AG20443 (cell line): ENCODE measurements at regions not wholly inside any gene's neighbourhood (a gene's known extent, or its start where the extent isn't known, plus 50 kb on each side); places are given as distances from the start of the nearest gene placed in this dataset.
"Not testable (repeated sequence)": the region's sequence is repeated elsewhere in the genome, so short reads cannot be mapped to it uniquely, and the experiment has no call there.

Experiments
- DNase-seq: peaks from one replicate; pipeline ENCODE4 v3.0.0; 2012; ENCODE audit warnings: low spot score, mixed read lengths

DNA sequence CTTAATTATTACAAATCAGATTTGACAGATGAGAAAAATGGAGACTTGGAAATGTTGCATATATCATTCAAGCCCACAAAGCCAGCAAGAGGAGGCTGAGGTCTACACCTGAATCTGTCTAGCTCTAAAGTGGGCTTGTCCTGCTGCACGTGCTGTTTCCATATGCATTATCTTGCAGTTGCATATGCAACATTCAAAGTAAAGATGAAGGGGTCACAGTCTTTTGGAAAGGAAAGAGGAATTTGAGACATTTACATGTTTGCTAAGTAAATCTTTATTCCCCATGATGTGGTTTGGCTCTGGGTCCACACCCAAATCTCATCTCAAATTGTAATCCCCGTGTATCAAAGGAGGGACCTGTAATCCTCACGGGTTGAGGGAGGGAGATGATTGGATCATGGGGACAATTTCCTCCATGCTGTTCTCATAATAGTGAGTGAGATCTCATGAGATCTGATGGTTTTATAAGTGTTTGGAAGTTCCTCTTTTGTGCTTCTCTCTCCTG lies 98.3 kb downstream of the BACH1 start:
- no peak for DNase-seq

DNA sequence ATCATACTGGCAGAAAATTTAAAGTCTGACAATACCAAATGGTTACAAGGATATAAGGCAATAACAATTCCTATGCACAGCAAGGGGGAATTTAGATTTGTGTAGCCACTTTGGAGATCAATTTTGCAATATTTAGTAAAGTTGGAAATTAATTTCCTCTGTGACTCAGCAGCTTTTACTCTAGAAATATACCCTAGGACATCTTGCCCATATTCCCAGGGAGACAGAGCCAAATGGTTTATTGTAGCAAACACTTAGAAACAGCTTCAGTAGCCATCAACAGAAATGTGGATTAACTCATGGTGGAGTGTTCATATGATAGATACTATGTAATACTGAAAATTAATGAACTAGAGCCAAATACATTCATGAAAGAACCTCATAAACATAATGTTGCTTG lies 104.6 kb downstream of the BACH1 start:
- no peak for DNase-seq

DNA sequence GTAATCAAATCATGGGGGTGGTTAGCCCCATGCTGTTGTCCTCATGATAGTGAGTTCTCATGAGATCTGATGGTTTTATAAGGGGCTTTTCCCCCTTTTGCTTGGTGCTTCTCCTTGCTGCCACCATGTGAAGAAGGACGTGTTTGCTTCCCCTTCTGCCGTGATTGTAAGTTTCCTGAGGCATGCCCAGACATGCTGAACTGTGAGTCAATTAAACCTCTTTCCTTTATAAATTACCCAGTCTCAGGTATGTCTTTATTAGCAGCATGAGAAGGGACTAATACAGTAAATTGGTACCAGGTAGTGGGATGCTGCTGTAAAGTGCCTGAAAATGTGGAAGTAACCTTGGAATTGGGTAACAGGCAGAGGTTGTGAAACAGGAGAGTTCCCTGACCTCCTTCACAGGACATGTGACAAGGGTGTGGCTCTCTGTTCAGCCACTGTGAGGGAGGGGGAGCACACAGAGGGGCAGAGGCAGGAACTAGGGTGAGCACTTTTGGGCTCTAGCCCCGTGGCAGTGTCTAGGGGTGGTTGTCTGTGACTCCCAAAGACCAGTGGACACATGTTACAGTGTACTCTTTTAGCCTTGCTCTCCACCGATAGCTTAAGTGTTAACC lies 105.3 kb downstream of the BACH1 start:
- DNase-seq: no peak

DNA sequence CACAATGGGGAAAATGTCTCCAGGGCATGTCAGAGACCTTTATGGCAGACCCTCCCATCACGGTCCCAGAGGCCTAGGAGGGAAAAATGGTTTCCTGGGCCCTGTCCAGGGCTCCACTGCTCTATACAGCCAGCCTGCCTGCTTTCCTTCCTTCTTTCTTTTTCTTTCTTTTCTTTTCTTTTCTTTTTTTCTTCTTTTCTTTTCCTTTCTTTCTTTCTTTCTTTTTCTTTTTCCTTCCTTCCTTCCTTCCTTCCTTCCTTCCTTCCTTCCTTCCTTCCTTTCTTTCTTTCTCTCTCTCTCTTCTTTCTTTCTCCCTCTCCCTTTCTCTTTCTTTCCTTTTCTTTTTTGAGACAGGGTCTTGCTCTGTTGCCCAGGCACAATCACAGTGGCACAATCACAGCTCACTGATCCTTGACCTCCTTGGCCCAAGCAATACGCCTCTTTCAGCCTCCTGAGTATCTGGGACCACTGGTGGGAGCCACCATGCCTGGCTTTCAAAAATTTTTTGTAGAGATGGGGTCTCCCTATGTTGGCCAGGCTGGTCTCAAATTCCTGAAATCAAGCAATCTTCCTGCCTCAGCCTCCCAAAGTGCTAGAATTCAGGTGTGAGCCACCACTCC lies 106.9 kb downstream of the BACH1 start:
- DNase-seq: no peak

DNA sequence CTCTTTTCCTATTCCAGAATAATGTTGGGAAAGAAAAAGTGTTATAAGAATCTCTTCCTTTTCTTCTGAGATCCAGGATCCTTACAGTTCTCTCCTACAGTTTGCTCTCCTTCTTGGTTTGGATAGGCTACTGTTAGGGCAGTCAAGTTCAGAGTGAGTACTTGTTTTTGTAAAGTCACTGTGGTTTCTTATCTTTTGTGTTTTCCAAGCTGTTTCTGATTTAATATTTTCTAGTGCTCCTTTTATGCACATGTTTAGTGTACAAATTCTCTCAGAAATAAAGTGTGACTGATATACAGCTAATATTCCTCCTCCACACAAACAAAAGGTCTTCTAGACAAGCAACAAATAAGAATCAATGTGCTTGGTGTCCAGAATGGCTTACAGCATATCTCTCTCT lies 107.7 kb downstream of the BACH1 start:
- no peak for DNase-seq

DNA sequence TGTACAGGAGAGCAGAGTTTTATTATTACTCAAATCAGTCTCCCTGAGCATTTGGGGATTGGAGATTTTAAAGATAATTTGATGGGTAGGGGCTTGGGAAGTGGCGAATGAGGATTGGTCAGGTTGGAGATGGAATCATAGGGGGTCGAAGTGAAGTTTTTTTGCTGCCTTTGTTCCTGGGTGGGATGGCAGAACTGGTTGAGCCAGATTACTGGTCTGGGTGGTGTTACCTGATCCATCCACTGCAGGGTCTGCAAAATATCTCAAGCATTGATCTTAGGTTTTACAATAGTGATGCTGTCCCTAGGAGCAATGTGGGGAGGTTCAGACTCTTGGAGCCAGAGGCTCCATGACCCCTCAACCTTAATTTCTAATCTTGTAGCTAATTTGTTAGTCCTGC lies 108.8 kb downstream of the BACH1 start:
- DNase-seq: no peak

DNA sequence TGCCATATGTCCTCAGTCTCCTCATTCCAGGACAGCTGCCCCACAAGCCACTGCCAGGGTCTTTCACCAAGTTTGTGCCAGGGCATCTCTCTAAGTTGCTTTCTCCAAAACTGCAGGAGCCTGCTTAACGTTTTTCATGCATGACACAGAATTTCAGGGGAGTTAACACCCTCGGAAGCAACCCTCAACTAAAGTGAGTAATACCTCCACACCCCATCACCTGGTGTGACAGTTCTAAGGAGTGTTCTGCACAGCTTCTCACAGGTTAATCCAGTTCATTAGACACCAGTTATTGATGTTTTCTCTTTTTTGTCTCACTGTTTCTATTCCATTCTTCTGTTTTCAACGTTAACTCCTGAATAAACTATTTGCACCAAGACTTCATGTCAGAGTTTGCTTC lies 115.0 kb downstream of the BACH1 start:
- DNase-seq: no peak

DNA sequence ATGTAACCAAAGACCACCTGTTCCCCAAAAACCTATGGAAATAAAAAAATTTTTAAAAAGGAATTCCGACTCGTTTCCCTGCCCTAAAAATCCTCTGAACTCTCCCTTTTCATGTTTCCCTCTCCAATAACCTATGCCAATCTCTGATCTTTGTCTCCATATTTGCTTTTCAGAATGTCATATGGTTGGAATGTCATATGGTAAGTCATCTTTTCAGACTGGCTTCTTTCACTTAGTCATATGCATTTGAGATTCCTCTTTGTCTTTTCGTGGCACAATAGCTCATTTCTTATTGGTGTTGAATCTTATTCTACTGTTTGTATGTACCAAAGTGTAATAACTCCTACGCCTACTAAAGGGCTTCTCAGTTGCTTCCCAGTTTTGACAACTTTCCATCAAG lies 117.5 kb downstream of the BACH1 start:
- no peak for DNase-seq

DNA sequence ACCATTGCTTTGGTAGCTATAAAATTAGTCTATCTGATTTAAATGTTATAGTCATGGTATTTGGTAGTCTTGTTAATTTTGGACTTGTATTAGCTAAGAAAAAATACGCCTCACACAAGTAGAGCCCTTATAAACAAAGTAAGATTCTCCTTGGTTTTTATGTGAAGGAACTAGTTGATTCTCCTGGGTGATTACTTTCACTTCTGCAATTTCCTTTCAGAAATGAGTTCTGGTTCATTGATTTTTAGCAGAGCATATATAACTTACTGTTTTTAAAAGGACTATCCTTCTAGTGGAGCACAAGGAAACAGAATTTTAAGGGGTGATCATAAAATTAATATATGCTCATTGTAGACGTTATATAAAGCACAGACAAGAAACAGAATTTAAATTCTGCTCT lies 120.1 kb downstream of the BACH1 start:
- DNase-seq: no peak

DNA sequence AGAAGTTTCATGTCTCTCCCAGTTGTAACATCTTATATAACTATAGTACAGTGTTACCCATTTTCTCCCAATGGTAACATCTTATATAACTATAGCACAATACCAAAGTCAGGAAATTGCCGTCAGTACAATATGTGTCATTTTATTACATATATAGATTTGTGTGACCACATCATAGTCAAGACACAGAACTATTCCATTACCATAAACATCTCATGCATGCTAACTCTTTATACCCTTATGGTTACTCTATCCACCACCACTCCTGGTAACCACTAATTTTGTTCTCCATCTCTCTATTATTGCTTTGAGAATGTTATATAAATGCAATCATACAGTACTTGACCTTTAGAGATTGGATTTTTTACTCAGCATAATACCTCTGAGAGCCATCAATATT lies 120.7 kb downstream of the BACH1 start:
- DNase-seq: no peak

DNA sequence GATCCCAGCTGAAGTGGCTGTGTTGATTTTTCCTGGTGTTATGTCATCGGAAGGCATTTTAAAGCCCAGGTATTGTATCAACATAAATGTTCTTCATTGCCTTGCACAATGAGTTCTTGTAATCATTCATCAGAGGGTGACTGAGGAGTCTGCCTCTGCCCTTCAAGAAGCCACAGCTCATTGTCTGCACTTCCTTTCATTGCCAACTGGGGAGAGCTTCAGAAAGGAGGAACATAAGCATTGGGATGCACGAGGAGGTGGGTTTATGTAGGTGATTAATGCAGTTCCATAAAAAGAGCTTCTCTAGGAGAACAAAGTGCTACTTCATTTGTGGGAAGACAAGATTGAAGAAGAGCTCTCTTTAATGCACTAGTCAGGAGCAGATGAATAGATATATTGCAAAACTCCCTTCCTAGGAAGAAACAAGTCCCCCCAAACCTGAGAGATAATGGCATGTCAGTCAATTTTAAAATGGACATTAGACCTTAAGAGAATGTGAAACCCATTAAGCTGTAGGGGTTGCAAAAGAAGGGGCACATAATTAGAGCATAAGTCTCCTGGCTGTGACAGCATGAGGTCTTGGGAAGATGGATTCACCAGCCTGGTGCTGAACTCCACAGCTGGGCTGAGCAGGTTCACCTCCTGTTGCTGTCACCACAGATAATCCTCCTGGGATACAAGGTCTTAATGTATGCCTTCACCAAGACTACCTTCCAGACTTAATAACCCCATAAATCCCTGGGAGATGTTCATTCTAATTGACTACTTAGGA lies 124.6 kb downstream of the BACH1 start:
- DNase-seq: no peak

DNA sequence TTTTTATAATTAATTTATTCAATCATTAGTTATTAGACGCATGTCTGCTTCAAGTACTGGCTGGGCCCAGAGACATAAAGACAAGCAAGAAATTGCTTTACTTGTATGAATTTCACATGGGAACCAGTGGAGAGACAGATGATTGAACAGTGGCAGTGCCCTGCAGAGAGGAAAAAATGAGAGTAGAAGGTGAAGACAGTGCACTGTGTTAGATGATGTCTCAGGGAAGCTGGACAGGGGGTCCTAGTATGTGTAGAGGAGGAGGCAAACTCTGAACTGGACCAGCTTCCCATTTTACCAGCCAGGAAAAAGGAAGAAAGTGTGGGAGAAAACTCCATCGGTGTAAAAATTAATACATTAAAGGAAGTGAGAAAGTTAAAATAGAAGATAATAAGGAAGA lies 126.0 kb downstream of the BACH1 start:
- no peak for DNase-seq

DNA sequence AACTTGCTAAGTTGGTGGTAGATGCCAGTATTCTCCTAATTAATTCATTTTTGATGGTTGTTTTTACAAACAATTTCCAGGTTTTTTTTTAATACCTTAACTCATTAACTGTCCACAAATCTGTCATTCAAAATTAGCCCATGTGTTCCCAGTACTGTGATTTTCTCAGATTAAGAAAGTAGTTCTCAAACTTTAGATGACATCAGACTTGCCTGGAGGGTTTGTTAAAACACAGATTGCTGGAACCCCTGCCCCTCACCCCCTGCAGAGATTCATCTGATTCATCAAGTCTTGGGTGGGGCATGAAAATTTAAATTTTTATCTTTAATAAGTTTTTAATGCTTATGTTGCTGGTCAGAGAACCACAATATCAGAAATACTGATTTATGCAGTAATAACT lies 130.5 kb downstream of the BACH1 start:
- DNase-seq: no peak

DNA sequence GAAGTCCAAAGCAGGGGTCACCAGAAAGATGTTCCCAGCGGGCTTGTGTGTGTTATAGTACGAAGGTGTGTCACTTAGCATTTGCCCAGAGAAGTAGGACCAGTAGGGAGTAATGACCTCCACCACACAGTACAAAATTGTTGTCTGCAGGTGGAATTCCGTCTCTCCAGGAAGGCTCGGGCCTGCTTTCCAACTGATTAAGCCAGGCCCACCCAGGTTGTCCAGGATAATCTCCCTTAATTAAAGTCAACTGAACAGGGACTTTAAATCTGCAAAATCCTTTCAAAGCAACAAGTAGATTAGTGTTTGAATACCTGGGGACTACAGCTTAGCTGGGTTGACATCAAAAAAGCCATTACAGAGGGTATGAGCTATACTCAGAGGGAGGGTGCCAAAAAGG lies 131.3 kb downstream of the BACH1 start:
- no peak for DNase-seq

DNA sequence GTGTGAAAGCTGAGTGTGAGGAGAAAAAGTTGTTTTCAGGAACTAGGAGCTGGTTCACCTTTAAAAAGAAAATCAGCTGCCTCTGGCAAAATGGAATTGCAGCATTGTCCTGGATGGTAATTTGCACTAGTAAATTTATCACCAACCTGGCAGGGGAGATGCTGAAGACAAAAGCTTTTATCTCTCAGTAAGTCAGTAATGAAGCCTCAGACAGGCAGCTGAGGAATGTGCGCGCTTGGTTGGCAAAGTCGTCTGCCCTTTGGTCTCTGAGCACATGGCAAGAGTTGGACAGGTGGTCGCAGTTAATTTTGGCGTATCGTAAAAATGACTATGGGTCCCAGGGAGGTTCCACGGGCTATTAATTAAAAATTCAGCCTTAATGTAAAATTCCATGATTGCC lies 131.9 kb downstream of the BACH1 start:
- no peak for DNase-seq

DNA sequence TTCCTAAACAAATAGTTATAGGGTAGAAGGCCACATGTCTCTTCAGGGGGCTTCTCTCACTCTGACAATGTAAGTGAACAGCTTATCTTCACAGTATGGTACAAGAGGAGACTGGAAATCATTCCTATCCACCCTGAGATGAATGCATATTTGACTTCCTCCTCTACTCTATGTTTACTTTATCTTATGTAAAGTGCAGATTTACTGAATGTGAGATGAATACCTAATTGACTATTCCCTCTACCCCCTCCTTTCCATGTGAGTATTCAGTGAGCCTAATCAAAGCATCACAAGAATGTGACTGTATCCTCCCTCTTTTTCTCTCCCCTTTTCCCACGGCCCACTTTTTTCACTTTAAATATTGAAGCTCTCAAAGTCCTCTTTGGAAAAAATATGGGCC lies 132.5 kb downstream of the BACH1 start:
- no peak for DNase-seq

DNA sequence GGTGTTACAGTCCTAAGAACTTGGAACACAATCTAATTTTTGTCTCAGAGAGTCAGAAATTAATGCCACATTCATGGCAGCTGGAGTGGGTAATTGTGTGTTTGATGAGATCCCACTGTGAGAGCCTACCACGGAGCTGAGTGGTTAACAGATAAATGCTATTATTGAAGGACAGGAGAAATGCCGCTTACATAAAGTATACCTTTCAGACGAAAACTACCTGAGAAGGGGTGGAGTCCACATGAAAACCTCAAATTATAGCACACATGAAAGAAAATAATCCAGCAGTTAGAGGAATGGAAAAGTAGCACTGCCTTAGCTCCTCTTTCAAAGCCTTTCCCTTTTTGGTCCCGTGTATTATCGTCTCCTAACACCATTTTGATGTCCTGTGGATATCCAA lies 133.0 kb downstream of the BACH1 start:
- no peak for DNase-seq

DNA sequence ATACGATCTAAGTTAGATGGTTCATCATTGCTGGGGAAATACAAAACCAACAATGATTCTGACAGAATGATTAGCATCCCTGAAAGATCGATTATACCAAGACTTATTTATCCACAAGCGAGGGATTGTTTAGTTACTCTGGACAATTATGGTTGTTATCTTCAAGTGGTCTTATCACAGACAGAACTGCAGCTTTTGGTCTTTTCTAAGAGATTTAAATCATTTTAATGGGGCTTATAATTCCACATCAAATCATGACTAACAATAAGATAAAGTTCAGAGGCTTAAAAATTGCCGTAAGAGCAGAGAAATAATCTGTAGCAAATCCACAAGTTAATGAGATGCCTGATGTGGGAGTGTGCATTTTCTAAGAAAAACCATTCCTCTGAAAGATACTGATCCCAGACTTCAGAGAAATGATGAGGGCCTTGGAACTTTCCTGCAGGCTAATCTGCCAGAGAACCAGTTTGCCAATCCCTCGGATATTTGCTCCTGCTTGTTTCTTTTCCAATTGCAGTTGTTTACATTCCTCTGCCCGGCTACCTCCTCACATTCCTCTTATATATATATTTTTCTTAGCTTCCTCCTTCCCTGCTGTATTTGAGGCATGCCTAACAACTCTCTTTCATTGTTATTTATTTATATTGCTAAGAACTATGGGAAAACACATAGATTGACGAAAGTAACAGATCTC lies 134.8 kb downstream of the BACH1 start:
- DNase-seq: no peak

DNA sequence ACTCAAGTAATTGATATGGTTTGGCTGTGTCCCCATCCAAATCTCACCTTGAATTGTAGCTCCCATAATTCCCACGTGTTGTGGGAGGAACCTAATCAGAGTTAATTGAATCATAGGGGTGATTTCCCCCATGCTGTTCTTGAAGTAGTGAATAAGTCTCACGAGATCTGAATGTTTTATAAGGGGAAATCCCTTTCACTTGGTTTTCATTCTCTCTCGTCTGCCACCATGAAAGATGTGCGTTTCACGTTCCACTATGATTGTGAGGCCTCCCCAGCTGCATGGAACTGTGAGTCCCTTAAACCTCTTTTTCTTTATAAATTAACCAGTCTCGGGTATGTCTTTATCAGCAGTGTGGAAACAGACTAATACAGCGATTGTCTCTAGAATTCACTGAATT lies 135.4 kb downstream of the BACH1 start:
- DNase-seq: no peak

DNA sequence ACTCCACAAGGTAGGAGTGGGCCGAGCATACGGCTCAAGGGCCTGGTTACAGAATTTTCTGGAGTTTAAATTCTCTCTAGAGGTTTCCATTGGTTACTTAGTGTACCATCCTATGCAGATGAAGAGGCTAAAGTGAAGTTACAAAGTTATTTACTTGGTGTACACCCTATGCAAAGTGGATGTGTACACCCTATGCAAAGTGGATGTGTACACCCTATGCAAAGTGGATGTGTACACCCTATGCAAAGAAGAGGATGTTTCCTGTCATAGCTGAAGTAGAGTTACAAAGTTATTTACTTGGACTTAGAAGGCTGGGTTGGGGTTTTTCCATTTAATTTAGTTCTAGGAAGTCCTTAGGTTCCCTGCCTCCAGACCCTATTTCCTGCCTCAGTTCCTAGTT lies 136.3 kb downstream of the BACH1 start:
- not testable (repeated sequence) for DNase-seq

DNA sequence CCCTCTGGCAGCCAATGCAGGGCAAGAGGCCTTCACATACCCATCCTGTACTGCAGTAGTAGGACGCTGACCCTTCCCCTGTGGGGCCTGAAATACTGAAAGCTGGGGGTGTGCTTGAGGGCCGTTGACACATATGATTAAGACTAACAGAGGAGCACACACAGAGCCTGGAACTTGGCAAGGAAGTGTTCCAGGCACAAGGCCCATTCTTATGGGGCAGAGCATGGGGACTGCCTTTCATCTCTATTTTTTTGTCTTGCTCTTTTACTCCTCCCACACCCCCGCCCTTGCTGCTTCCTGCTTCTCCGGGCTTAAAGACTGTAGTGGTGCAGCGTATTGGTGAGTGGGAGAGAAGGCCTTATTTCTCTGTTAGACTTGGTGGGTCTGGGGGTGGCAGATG lies 137.4 kb downstream of the BACH1 start:
- DNase-seq: no peak

DNA sequence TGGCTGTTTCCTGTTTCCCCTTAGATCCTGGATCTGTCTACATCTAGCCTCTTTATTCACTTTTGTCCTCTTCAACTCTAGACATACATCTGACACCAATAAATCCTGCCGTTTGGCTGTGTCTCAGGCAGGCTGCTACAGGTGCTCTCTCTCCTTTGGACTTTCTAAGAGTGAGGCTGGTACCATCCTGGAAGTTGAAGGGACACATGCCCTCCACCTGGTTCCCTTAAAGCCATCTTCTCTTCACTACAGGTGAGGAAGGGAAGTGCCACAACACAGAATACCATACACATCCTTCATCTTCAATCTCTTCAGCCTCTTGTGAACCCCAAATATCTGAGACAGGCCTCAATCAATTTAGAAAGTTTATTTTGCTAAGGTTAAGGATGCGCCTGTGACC lies 137.9 kb downstream of the BACH1 start:
- no peak for DNase-seq

DNA sequence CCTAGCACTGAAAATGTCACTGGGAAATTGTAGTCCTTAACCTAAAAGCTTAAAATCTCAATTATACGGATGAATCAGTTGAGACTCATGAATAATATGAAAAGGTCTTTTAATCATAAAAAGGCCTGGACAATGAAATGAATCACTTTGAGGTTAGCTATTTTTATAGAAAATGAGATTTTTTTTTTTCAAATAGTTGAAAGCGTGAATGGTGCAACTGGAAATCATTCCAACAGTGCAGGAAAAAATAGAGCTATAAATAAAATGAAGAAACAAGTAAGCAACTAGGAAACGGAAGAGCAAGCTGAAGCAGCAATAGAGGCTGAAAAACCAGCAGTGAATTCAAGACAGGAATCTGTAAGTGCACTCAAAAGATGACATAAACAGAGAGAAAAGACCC lies 142.9 kb downstream of the BACH1 start:
- DNase-seq: peak; percentile 14
